Activated T-helper 1 cell treated with anti-CD3 and anti-CD28 coated beads, Interleukin-12 subunit alpha, Interleukin-12 subunit beta, Interleukin-2, Interleukin-4 antibody, amounts not matched to agents 30 ng/mL and 10 ng/mL and 1 ng/mL, durations not matched to agents 14 hours and 24 hours and 36 hours (primary cell): ENCODE measurements at regions not wholly inside any gene's neighbourhood (a gene's known extent, or its start where the extent isn't known, plus 50 kb on each side); places are given as distances from the start of the nearest gene placed in this dataset.
"Not testable (repeated sequence)": the region's sequence is repeated elsewhere in the genome, so short reads cannot be mapped to it uniquely, and the experiment has no call there.

Source experiments
- DNase-seq: peaks from one replicate; pipeline ENCODE4 v3.0.0; 2021; ENCODE audit warnings: low spot score
- H3K27ac Mint-ChIP-seq: one replicate; pipeline ENCODE4 v1.8.0; 2021; ENCODE audit warnings: mild to moderate bottlenecking, mixed read lengths
- H3K27me3 Mint-ChIP-seq: one replicate; pipeline ENCODE4 v1.8.0; 2022; ENCODE audit warnings: mild to moderate bottlenecking, moderate library complexity, mixed read lengths; ENCODE audit not compliant: insufficient read depth
- H3K36me3 Mint-ChIP-seq: one replicate; pipeline ENCODE4 v1.8.0; 2021; ENCODE audit warnings: low read depth, mixed read lengths
- H3K4me1 Mint-ChIP-seq: one replicate; pipeline ENCODE4 v1.8.0; 2021; ENCODE audit warnings: low read depth, mixed read lengths
- H3K4me3 Mint-ChIP-seq: one replicate; pipeline ENCODE4 v1.8.0; 2021; ENCODE audit warnings: mild to moderate bottlenecking, moderate library complexity, mixed read lengths
- H3K9me3 Mint-ChIP-seq: one replicate; pipeline ENCODE4 v1.8.0; 2021; ENCODE audit warnings: mixed read lengths
- intact Hi-C: fragments of 100-400 bp; cut with micrococcal nuclease; formaldehyde crosslinking; loops from one replicate; pipeline ENCODE4 v1.15.1; 2024

- Mint-ChIP-seq H3K9me3 (no peaks in the 10 kb centered on the region), H3K4me1 (no peaks in the 10 kb centered on the region), H3K27me3 (no peaks in the 10 kb centered on the region), H3K4me3 (no peak overlapping the region), H3K27ac (no peak overlapping the region), H3K36me3 (no peaks in the 10 kb centered on the region)
- intact Hi-C loops: no loop called here
- no peak for DNase-seq
Measured at GRCh38 chr12:61563665-61564450, 696.3 kb upstream of the USP15 start.

- Mint-ChIP-seq H3K36me3 (no peaks in the 10 kb centered on the region), H3K27me3 (no peaks in the 10 kb centered on the region), H3K9me3 (no peaks in the 10 kb centered on the region), H3K27ac (no peak overlapping the region), H3K4me3 (no peak overlapping the region), H3K4me1 (no peaks in the 10 kb centered on the region)
- DNase-seq: no peak
- intact Hi-C loops: no loop called here
Measured at GRCh38 chr12:61564466-61564865, 695.7 kb upstream of the USP15 start.

GRCh38 chr12:61566183-61566582 is 694.0 kb upstream of the USP15 start:
- no peaks in the 10 kb centered on the region for H3K9me3 Mint-ChIP-seq
- H3K4me3 Mint-ChIP-seq: no peak overlapping the region
- H3K27ac Mint-ChIP-seq: no peak overlapping the region
- no peaks in the 10 kb centered on the region for H3K27me3 Mint-ChIP-seq
- intact Hi-C loops: no loop called here
- H3K36me3 Mint-ChIP-seq: no peaks in the 10 kb centered on the region
- no peaks in the 10 kb centered on the region for H3K4me1 Mint-ChIP-seq
- DNase-seq: no peak

GRCh38 chr12:61574339-61574738 is 685.9 kb upstream of the USP15 start:
- Mint-ChIP-seq H3K27ac (no peak overlapping the region), H3K36me3 (no peaks in the 10 kb centered on the region), H3K27me3 (no peaks in the 10 kb centered on the region), H3K4me3 (no peak overlapping the region), H3K4me1 (no peaks in the 10 kb centered on the region), H3K9me3 (no peaks in the 10 kb centered on the region)
- no peak for DNase-seq
- intact Hi-C loops: no loop called here

- H3K4me3 Mint-ChIP-seq: no peak overlapping the region
- intact Hi-C loops: no loop called here
- H3K27me3 Mint-ChIP-seq: peaks cover 1% of the 10 kb centered on the region
Measured at GRCh38 chr12:61584943-61585342, 675.3 kb upstream of the USP15 start.

GRCh38 chr12:61590864-61591263 is 669.3 kb upstream of the USP15 start:
- H3K27me3 Mint-ChIP-seq, H3K27ac Mint-ChIP-seq, H3K4me3 Mint-ChIP-seq, H3K36me3 Mint-ChIP-seq, intact Hi-C loops, DNase-seq, H3K4me1 Mint-ChIP-seq: not testable (repeated sequence)
- H3K9me3 Mint-ChIP-seq: peaks cover 46% of the 10 kb centered on the region

More at GRCh38 chr12:61584943-61585342, 675.3 kb upstream of the USP15 start:
- H3K36me3 Mint-ChIP-seq: no peaks in the 10 kb centered on the region
- no peak for DNase-seq
- H3K27ac Mint-ChIP-seq: no peak overlapping the region
- H3K9me3 Mint-ChIP-seq: peaks cover 16% of the 10 kb centered on the region
- H3K4me1 Mint-ChIP-seq: no peaks in the 10 kb centered on the region

- no peaks in the 10 kb centered on the region for H3K4me1 Mint-ChIP-seq
- no peak overlapping the region for H3K4me3 Mint-ChIP-seq
- no peaks in the 10 kb centered on the region for H3K36me3 Mint-ChIP-seq
- H3K27ac Mint-ChIP-seq: no peak overlapping the region
- H3K9me3 Mint-ChIP-seq: no peaks in the 10 kb centered on the region
- no peak for DNase-seq
- intact Hi-C loops: no loop called here
- no peaks in the 10 kb centered on the region for H3K27me3 Mint-ChIP-seq
Measured at GRCh38 chr12:61610143-61610542, 650.1 kb upstream of the USP15 start.

GRCh38 chr12:61629702-61630101 is 630.5 kb upstream of the USP15 start:
- no peaks in the 10 kb centered on the region for H3K36me3 Mint-ChIP-seq
- no peaks in the 10 kb centered on the region for H3K9me3 Mint-ChIP-seq
- intact Hi-C loops: no loop called here
- H3K4me3 Mint-ChIP-seq: no peak overlapping the region
- H3K27me3 Mint-ChIP-seq: no peaks in the 10 kb centered on the region
- H3K4me1 Mint-ChIP-seq: no peaks in the 10 kb centered on the region
- DNase-seq: no peak
- H3K27ac Mint-ChIP-seq: no peak overlapping the region

GRCh38 chr12:61646639-61647038 is 613.6 kb upstream of the USP15 start:
- Mint-ChIP-seq H3K36me3 (no peaks in the 10 kb centered on the region), H3K9me3 (no peaks in the 10 kb centered on the region), H3K27ac (no peak overlapping the region), H3K4me1 (no peaks in the 10 kb centered on the region), H3K27me3 (no peaks in the 10 kb centered on the region), H3K4me3 (no peak overlapping the region)
- no peak for DNase-seq
- intact Hi-C loops: no loop called here

GRCh38 chr12:61647566-61647965 is 612.6 kb upstream of the USP15 start:
- H3K4me1 Mint-ChIP-seq: no peaks in the 10 kb centered on the region
- H3K27me3 Mint-ChIP-seq: no peaks in the 10 kb centered on the region
- no peaks in the 10 kb centered on the region for H3K9me3 Mint-ChIP-seq
- DNase-seq: no peak
- intact Hi-C loops: no loop called here
- no peak overlapping the region for H3K27ac Mint-ChIP-seq
- no peak overlapping the region for H3K4me3 Mint-ChIP-seq
- no peaks in the 10 kb centered on the region for H3K36me3 Mint-ChIP-seq

GRCh38 chr12:61652265-61652664 is 607.9 kb upstream of the USP15 start:
- Mint-ChIP-seq H3K27me3 (no peaks in the 10 kb centered on the region), H3K27ac (no peak overlapping the region), H3K36me3 (no peaks in the 10 kb centered on the region), H3K9me3 (no peaks in the 10 kb centered on the region), H3K4me3 (no peak overlapping the region), H3K4me1 (no peaks in the 10 kb centered on the region)
- intact Hi-C loops: loop anchor here (10.0 kb wide), 1 partner anchor 343 kb away; no protein-coding TSS in a partner anchor
- DNase-seq: no peak

GRCh38 chr12:61654698-61655097 is 605.5 kb upstream of the USP15 start:
- Mint-ChIP-seq H3K27me3 (no peaks in the 10 kb centered on the region), H3K9me3 (no peaks in the 10 kb centered on the region), H3K27ac (no peak overlapping the region), H3K4me3 (no peak overlapping the region), H3K4me1 (no peaks in the 10 kb centered on the region), H3K36me3 (no peaks in the 10 kb centered on the region)
- no peak for DNase-seq
- intact Hi-C loops: loop anchor here (2.0 to 10.0 kb wide), 2 partner anchors 340 to 538 kb away; a partner anchor contains a TSS

- no peak overlapping the region for H3K4me3 Mint-ChIP-seq
Measured at GRCh38 chr12:61655241-61655640, 605.0 kb upstream of the USP15 start.

GRCh38 chr12:61667676-61668075 is 592.5 kb upstream of the USP15 start:
- intact Hi-C loops: no loop called here
- Mint-ChIP-seq H3K9me3 (peaks cover 15% of the 10 kb centered on the region), H3K36me3 (no peaks in the 10 kb centered on the region), H3K4me1 (no peaks in the 10 kb centered on the region), H3K27me3 (no peaks in the 10 kb centered on the region), H3K27ac (no peak overlapping the region), H3K4me3 (no peak overlapping the region)
- DNase-seq: no peak

More at GRCh38 chr12:61655241-61655640, 605.0 kb upstream of the USP15 start:
- no peaks in the 10 kb centered on the region for H3K9me3 Mint-ChIP-seq
- intact Hi-C loops: loop anchor here (2.0 to 10.0 kb wide), 2 partner anchors 340 to 538 kb away; a partner anchor contains a TSS
- no peak for DNase-seq
- no peaks in the 10 kb centered on the region for H3K27me3 Mint-ChIP-seq
- no peaks in the 10 kb centered on the region for H3K4me1 Mint-ChIP-seq
- no peak overlapping the region for H3K27ac Mint-ChIP-seq
- H3K36me3 Mint-ChIP-seq: no peaks in the 10 kb centered on the region
